AG04450 (cell line): ENCODE measurements at regions not wholly inside any gene's neighbourhood (a gene's known extent, or its start where the extent isn't known, plus 50 kb on each side); places are given as distances from the start of the nearest gene placed in this dataset.

ENCODE experiments used
- CTCF ChIA-PET: fragments of 300-600, 350-600 bp; formaldehyde crosslinking; extraction: SDS; loops from one replicate; lab custom pipeline; 2022; ENCODE audit warnings: antibody characterized with exemption, inconsistent platforms; lab: Charles Lee
- POLR2A ChIA-PET: fragments of 350-600 bp; formaldehyde crosslinking; extraction: SDS; loops from one replicate; lab custom pipeline; 2021; ENCODE audit warnings: antibody characterized with exemption, inconsistent platforms; lab: Yijun Ruan, JAX
- DNase-seq: peaks from one replicate; pipeline ENCODE4 v3.0.0-alpha.2; 2011; ENCODE audit warnings: low read depth, low spot score
- H3K27ac ChIP-seq: one replicate; pipeline ENCODE4 v1.5.1; 2012; ENCODE audit warnings: low read depth, low read length, control low read depth
- H3K27me3 ChIP-seq: one replicate; pipeline ENCODE4 v1.6.0; 2012; ENCODE audit warnings: low read length; ENCODE audit not compliant: control insufficient read depth, insufficient read depth
- H3K4me3 ChIP-seq: 2 replicates; pipeline ENCODE4 v1.5.1; 2011; ENCODE audit warnings: mild to moderate bottlenecking, low read depth, low read length, control low read depth
- H3K9me3 ChIP-seq: 2 replicates; pipeline ENCODE4 v1.5.1; 2012; ENCODE audit warnings: low read length; ENCODE audit not compliant: control insufficient read depth, insufficient read depth
- TF ChIP-seq, protein P1 (sequence below): IDR thresholded peaks from 2 replicates; pipeline ENCODE4 v1.5.1; 2011; ENCODE audit warnings: low read depth, low read length, control low read depth, inconsistent platforms

DNA sequence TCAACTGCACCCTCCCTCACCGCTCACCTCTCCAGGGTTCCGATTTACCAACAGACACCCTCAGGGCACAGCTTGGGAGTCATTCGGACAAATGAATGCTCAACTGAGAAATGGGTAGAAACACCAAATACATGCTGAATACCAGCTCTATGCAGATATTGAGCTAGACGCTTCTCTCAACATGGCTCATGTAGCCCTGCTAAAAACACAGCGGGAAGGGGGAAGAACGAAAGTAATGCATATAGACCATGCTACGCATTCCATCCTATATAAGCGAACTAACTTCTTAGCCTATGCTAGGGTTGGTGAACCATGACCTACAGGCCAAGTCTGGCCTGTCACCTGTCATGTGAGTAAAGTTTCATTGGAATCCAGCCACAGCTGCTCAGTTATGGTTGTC is 304.0 kb downstream of the UQCRFS1 start:
- no peak for DNase-seq

DNA sequence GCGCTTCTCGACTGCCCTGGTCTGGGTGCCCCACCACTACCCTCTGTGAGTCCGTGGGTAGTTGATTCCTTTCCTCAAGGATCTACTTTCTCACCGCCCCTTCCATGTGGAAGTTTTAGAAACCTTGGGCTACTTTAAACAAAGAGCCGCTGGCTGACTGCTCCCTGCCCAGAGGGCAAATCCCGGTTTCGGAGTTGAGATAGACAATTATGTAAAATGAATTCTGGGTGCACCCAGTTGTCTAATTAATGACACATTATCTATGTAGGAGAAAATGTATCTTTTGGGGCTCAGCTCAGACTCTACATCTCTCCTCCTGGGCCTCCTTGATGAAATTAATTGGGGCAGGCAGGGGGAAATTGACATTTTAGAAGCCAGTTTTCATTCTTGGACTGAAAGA is 305.4 kb downstream of the UQCRFS1 start:
- Histone ChIP-seq H3K9me3 (peaks cover 40% of the 10 kb centered on the region), H3K27me3 (no peaks in the 10 kb centered on the region), H3K27ac (no peak overlapping the region), H3K4me3 (no peak overlapping the region)
- no peak for DNase-seq
- POLR2A ChIA-PET, result no interaction called here
- TF ChIP-seq, protein P1, sequence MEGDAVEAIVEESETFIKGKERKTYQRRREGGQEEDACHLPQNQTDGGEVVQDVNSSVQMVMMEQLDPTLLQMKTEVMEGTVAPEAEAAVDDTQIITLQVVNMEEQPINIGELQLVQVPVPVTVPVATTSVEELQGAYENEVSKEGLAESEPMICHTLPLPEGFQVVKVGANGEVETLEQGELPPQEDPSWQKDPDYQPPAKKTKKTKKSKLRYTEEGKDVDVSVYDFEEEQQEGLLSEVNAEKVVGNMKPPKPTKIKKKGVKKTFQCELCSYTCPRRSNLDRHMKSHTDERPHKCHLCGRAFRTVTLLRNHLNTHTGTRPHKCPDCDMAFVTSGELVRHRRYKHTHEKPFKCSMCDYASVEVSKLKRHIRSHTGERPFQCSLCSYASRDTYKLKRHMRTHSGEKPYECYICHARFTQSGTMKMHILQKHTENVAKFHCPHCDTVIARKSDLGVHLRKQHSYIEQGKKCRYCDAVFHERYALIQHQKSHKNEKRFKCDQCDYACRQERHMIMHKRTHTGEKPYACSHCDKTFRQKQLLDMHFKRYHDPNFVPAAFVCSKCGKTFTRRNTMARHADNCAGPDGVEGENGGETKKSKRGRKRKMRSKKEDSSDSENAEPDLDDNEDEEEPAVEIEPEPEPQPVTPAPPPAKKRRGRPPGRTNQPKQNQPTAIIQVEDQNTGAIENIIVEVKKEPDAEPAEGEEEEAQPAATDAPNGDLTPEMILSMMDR, result no peak
- CTCF ChIA-PET, result no interaction called here

More for the DNA sequence above, 304.0 kb downstream of the UQCRFS1 start:
- Histone ChIP-seq H3K27me3 (no peaks in the 10 kb centered on the region), H3K4me3 (no peak overlapping the region), H3K9me3 (peaks cover 44% of the 10 kb centered on the region), H3K27ac (no peak overlapping the region)
- CTCF ChIA-PET, result no interaction called here
- POLR2A ChIA-PET, result no interaction called here
- TF ChIP-seq, protein P1, result no peak

GRCh38 chr19:28905996-28906395 is 307.0 kb downstream of the UQCRFS1 start:
- ChIA-PET POLR2A (no interaction called here), CTCF (interaction anchor here (0.7 kb wide), 1 partner anchor 288 kb away, joined by 3 read pairs; no protein-coding TSS in a partner anchor)
- peak; percentile 1 for DNase-seq
- Histone ChIP-seq H3K4me3 (no peak overlapping the region), H3K9me3 (peaks cover 30% of the 10 kb centered on the region), H3K27ac (no peak overlapping the region), H3K27me3 (no peaks in the 10 kb centered on the region)
- TF ChIP-seq, protein P1, result no peak

GRCh38 chr19:28899703-28900102 is 313.2 kb downstream of the UQCRFS1 start:
- H3K27ac ChIP-seq, result no peak overlapping the region
- TF ChIP-seq, protein P1, result no peak
- POLR2A ChIA-PET, result no interaction called here
- H3K27me3 ChIP-seq, result no peaks in the 10 kb centered on the region
- no peak overlapping the region for H3K4me3 ChIP-seq
- no peak for DNase-seq
- peaks cover 42% of the 10 kb centered on the region for H3K9me3 ChIP-seq
- CTCF ChIA-PET, result no interaction called here

DNA sequence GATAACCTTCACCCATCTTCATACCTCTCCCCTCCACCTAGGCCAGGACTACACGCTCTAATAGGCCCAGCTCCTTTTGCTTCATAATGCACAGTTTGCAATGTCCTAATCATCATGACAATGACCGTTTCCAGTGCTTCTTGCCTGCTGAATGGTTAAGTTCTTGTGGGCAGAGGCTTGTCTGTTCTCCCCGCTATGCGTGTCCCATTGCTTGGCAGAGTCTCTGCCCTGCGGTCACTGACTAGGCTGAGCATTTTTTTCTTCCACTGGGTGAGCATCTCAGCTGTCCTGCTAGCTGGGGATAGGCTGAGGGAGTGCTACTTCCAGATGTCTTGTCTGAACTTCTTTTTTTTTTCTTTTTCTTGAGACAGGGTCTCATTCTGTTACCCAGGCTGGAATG is 314.7 kb downstream of the UQCRFS1 start:
- H3K4me3 ChIP-seq, result no peak overlapping the region
- TF ChIP-seq, protein P1, result no peak
- CTCF ChIA-PET, result interaction anchor here (1.0 kb wide), 1 partner anchor 161 kb away, joined by 4 read pairs; no protein-coding TSS in a partner anchor
- no peaks in the 10 kb centered on the region for H3K27me3 ChIP-seq
- POLR2A ChIA-PET, result no interaction called here
- no peak for DNase-seq
- peaks cover 29% of the 10 kb centered on the region for H3K9me3 ChIP-seq
- no peak overlapping the region for H3K27ac ChIP-seq
